Erythroblast (primary cell): ENCODE measurements at regions not wholly inside any gene's neighbourhood (a gene's known extent, or its start where the extent isn't known, plus 50 kb on each side); places are given as distances from the start of the nearest gene placed in this dataset.

Experiments
- GATA1 ChIP-seq: IDR thresholded peaks from 2 replicates; pipeline ENCODE4 v1.6.1; 2011; ENCODE audit warnings: low read depth, mild to moderate bottlenecking, control low read depth, low read length, moderate library complexity
- POLR2A ChIP-seq: IDR thresholded peaks from 2 replicates; pipeline ENCODE4 v1.6.1; 2011; ENCODE audit warnings: mild to moderate bottlenecking, low read length

- TF ChIP-seq POLR2A: no peak
- TF ChIP-seq GATA1: no peak
Observed at GRCh38 chr4:142959173-142959572, 113.1 kb upstream of the INPP4B start.
